ENCODE measurements at regions not wholly inside any gene's neighbourhood (a gene's known extent, or its start where the extent isn't known, plus 50 kb on each side); places are given as distances from the start of the nearest gene placed in this dataset.

DNA sequence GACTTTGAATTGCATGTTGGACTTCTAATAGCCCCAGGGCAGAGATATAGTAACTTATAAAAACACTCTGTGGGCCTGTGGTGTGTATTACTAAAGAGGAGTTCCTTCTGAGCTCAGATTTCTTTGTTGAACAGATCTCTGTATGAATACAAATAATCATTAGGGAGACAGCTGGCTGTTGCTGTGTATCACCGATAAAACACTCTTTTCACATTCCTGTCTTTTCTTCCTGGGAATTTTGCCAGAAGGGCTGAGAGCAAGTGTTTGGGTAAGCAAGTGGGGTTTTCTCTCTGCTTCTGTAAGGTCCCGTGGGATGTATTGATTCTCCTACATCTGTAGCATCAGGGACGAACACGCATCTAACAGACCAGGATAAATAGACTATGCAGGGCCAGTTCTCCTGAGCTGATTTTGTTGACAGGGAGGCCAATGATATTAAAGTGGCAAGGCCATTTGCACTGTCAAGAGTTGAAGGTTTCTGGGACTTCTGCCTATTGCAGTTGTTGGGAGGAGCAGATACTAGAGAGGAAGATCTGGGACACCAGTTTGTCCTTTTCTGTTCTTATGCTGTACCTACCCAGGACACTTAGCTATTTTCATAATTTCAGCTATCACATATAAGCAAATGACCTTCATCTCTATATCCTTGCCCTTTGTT, 225.9 kb upstream of the CD96 start:
- TF ChIP-seq, protein P1, sequence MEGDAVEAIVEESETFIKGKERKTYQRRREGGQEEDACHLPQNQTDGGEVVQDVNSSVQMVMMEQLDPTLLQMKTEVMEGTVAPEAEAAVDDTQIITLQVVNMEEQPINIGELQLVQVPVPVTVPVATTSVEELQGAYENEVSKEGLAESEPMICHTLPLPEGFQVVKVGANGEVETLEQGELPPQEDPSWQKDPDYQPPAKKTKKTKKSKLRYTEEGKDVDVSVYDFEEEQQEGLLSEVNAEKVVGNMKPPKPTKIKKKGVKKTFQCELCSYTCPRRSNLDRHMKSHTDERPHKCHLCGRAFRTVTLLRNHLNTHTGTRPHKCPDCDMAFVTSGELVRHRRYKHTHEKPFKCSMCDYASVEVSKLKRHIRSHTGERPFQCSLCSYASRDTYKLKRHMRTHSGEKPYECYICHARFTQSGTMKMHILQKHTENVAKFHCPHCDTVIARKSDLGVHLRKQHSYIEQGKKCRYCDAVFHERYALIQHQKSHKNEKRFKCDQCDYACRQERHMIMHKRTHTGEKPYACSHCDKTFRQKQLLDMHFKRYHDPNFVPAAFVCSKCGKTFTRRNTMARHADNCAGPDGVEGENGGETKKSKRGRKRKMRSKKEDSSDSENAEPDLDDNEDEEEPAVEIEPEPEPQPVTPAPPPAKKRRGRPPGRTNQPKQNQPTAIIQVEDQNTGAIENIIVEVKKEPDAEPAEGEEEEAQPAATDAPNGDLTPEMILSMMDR (IDR thresholded peaks at IDR 0.05): no peak
- Histone ChIP-seq H3K27me3 (ENCODE audit: low read depth) (no peaks in the 10 kb centered on the region), H3K4me1 (peaks cover 35% of the 10 kb centered on the region), H3K36me3 (no peaks in the 10 kb centered on the region), H3K4me3 (no peak overlapping the region), H3K27ac (no peak overlapping the region), H3K9me3 (no peaks in the 10 kb centered on the region)
- intact Hi-C loops (cut with DNase I): no loop called here
- DNase-seq (no peak), ATAC-seq (no peak)

DNA sequence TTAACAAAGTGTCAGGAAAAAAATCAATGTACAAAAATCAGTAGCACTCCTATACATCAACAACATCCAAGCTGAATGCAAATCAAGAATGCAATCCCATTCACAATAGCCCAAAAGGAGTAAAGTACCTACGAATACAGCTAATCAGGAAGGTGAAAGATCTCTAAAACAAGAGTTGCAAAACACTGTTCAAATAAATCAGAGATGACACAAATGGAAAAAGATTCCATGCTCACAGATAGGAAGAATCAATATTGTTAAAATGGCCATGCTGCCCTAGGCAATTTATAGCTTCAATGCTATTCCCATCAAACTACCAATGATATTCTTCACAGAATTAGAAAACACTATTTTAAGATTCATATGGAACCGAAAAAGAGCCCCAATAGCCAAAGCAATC, 223.7 kb upstream of the CD96 start:
- no peak for DNase-seq
- Histone ChIP-seq H3K36me3 (no peaks in the 10 kb centered on the region), H3K4me1 (peaks cover 28% of the 10 kb centered on the region), H3K4me3 (no peak overlapping the region), H3K27me3 (ENCODE audit: low read depth) (no peaks in the 10 kb centered on the region), H3K9me3 (no peaks in the 10 kb centered on the region), H3K27ac (no peak overlapping the region)
- no peak for ATAC-seq
- intact Hi-C loops (cut with DNase I): no loop called here
- TF ChIP-seq, protein P1 (IDR thresholded peaks at IDR 0.05): no peak

DNA sequence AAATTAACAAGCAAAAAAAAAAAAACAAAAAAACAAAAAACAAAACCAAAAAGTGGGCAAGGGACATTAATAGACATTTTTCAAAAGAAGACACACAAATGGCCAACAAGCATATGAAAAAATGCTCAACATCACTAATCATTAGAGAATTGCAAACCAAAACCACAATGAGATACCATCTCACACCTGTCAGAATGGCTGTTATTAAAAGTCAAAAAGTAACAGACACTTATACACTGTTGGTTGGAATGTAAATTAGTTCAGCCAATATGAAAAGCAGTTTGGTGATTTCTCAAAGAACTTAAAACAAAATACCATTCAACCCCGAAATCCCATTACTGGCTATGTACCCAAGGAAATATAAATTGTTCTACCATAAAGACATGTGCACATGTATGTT, 222.4 kb upstream of the CD96 start:
- DNase-seq (no peak), ATAC-seq (no peak)
- Histone ChIP-seq H3K4me1 (peaks cover 19% of the 10 kb centered on the region), H3K9me3 (no peaks in the 10 kb centered on the region), H3K27me3 (ENCODE audit: low read depth) (no peaks in the 10 kb centered on the region), H3K27ac (no peak overlapping the region), H3K36me3 (no peaks in the 10 kb centered on the region), H3K4me3 (no peak overlapping the region)
- intact Hi-C loops (cut with DNase I): no loop called here
- TF ChIP-seq, protein P1 (IDR thresholded peaks at IDR 0.05): no peak

DNA sequence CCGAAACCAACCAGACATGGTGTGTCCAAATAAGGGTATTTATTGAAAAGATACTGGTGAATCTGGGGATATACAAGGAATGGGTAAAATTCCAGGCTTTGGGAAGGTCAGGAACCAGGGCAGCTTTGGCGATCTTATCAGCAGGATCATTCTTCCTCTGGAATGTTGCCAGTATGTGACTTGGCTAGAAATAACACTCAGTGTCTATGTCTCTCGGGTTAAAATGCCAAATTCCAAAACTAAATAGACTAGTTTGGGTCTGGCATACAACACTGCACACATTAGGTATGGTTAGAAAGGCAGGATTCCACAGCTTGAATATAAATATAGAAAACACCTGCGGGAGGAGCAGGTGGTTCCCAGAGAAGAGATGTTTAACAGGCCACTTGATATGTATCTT, 220.2 kb upstream of the CD96 start:
- no peaks in the 10 kb centered on the region for H3K36me3 ChIP-seq
- no peaks in the 10 kb centered on the region for H3K27me3 ChIP-seq (ENCODE audit: low read depth)
- H3K27ac ChIP-seq: no peak overlapping the region
- no peaks in the 10 kb centered on the region for H3K4me1 ChIP-seq
- TF ChIP-seq, protein P1 (IDR thresholded peaks at IDR 0.05): no peak
- intact Hi-C loops (cut with DNase I): no loop called here
- no peaks in the 10 kb centered on the region for H3K9me3 ChIP-seq
- ATAC-seq (no peak), DNase-seq (no peak)
- no peak overlapping the region for H3K4me3 ChIP-seq

- DNase-seq: no peak
- ATAC-seq: no peak
- no peaks in the 10 kb centered on the region for H3K27me3 ChIP-seq (ENCODE audit: low read depth)
- no peaks in the 10 kb centered on the region for H3K9me3 ChIP-seq
- TF ChIP-seq, protein P1 (IDR thresholded peaks at IDR 0.05): no peak
- no peak overlapping the region for H3K4me3 ChIP-seq
- no peaks in the 10 kb centered on the region for H3K4me1 ChIP-seq
- no peak overlapping the region for H3K27ac ChIP-seq
- H3K36me3 ChIP-seq: no peaks in the 10 kb centered on the region
- intact Hi-C loops (cut with DNase I): no loop called here
Observed at GRCh38 chr3:111323019-111323418, 219.0 kb upstream of the CD96 start.
